ENCODE measurements at regions not wholly inside any gene's neighbourhood (a gene's known extent, or its start where the extent isn't known, plus 50 kb on each side); places are given as distances from the start of the nearest gene placed in this dataset.

DNA sequence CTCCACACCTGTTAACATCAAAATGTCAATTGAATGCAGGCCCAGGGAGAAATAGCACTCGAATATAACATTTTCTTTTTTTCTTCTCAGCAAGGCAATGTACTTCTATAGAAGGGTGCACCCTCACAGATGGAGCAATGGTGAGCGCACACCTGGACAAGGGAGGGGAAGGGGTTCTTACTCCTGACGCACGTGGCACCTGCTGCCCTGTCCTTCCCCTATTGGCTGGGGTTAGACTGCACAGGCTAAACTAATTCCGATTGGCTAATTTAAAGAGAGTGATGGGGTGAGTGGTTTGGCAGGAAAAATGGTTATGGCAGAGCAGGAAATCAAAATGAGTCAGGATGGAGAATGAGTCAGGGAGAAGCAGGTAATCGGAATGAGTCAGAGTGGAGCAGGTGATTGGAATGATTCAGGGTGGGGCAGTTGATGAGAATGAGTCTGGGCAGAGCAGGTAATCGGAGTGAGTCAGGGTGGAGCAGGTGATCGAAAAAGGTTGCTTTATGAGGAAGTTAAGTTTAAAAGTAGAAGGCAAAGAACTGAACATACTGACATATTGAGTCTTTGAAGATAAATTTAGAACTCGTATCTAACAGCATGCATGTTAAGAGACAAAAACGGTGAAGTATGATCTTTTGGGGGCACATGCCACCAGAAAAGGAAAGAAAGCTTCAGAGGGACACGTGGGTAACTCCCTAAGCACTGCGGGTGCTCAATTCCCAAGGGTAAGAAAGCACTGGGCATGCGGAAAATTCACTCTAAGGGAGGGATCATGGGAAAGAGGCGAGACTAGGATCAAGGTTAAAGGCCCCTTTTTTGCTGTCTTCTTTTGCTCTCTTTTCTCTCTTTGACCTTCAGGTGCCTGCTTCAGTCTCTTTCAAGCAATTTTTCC is 72.9 kb upstream of the GALNT15 start:
- TF ChIP-seq, protein P1, sequence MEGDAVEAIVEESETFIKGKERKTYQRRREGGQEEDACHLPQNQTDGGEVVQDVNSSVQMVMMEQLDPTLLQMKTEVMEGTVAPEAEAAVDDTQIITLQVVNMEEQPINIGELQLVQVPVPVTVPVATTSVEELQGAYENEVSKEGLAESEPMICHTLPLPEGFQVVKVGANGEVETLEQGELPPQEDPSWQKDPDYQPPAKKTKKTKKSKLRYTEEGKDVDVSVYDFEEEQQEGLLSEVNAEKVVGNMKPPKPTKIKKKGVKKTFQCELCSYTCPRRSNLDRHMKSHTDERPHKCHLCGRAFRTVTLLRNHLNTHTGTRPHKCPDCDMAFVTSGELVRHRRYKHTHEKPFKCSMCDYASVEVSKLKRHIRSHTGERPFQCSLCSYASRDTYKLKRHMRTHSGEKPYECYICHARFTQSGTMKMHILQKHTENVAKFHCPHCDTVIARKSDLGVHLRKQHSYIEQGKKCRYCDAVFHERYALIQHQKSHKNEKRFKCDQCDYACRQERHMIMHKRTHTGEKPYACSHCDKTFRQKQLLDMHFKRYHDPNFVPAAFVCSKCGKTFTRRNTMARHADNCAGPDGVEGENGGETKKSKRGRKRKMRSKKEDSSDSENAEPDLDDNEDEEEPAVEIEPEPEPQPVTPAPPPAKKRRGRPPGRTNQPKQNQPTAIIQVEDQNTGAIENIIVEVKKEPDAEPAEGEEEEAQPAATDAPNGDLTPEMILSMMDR (IDR thresholded peaks at IDR 0.05; ENCODE audit: insufficient read depth, missing control alignments), result no peak
- FAIRE-seq (no peak), DNase-seq (ENCODE audit: insufficient read length, low spot score) (no peak)

GRCh38 chr3:16102187-16102561 is 72.3 kb upstream of the GALNT15 start:
- DNase-seq (ENCODE audit: insufficient read length, low spot score) (no peak), FAIRE-seq (no peak)
- TF ChIP-seq, protein P1 (IDR thresholded peaks at IDR 0.05; ENCODE audit: insufficient read depth, missing control alignments), result no peak

- TF ChIP-seq, protein P1 (IDR thresholded peaks at IDR 0.05; ENCODE audit: insufficient read depth, missing control alignments), result no peak
- FAIRE-seq, result no peak
- DNase-seq (ENCODE audit: insufficient read length, low spot score), result no peak
Measured at GRCh38 chr3:16102905-16103364, 71.5 kb upstream of the GALNT15 start.

- TF ChIP-seq, protein P1 (IDR thresholded peaks at IDR 0.05; ENCODE audit: insufficient read depth, missing control alignments), result no peak
- no peak for FAIRE-seq
- no peak for DNase-seq (ENCODE audit: insufficient read length, low spot score)
Measured at GRCh38 chr3:16103472-16103871, 71.0 kb upstream of the GALNT15 start.

DNA sequence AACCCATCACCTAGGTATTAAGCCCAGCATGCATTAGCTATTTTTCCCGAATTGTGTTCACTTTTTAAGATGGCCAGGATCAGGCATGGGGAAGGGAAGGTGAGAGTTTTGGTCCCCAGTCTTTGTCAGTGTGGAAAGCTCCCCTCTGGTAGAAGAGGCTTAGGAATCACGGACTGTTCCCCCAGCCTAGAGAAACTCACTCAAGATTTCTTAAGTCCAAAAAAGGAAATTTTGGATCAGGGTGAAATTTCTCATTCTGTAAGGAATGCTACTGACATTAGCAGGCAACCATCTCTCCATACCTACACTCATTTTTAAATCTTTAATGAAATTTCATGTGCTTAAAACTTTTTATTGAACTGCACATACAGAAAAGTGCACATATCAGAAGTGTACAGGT is 70.3 kb upstream of the GALNT15 start:
- TF ChIP-seq, protein P1 (IDR thresholded peaks at IDR 0.05; ENCODE audit: insufficient read depth, missing control alignments), result no peak
- no peak for DNase-seq (ENCODE audit: insufficient read length, low spot score)
- no peak for FAIRE-seq

GRCh38 chr3:16106050-16106449 is 68.4 kb upstream of the GALNT15 start:
- TF ChIP-seq, protein P1 (IDR thresholded peaks at IDR 0.05; ENCODE audit: insufficient read depth, missing control alignments), result no peak
- no peak for DNase-seq (ENCODE audit: insufficient read length, low spot score)
- FAIRE-seq, result no peak

DNA sequence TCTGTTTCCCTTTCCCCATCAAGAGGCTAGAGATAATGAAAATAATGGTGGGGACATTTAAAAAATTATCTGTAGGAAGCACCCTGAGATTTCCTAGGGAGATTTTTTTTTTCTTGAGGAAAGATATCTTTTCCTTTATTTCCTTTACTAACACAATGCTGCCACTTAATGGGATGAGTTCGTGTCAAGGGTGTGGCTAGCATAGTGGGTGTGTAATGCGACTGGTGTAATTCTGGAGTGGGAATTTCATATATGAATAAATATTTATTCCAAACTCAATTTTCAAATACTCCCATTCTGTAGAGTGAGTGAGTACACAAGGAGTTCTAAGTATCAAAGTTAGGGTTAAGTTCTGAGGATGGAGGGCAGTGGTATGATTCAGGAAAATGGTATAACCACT is 66.1 kb upstream of the GALNT15 start:
- FAIRE-seq (no peak), DNase-seq (ENCODE audit: insufficient read length, low spot score) (no peak)
- TF ChIP-seq, protein P1 (IDR thresholded peaks at IDR 0.05; ENCODE audit: insufficient read depth, missing control alignments), result no peak
